ENCODE measurements at regions not wholly inside any gene's neighbourhood (a gene's known extent, or its start where the extent isn't known, plus 50 kb on each side); places are given as distances from the start of the nearest gene placed in this dataset.

DNA sequence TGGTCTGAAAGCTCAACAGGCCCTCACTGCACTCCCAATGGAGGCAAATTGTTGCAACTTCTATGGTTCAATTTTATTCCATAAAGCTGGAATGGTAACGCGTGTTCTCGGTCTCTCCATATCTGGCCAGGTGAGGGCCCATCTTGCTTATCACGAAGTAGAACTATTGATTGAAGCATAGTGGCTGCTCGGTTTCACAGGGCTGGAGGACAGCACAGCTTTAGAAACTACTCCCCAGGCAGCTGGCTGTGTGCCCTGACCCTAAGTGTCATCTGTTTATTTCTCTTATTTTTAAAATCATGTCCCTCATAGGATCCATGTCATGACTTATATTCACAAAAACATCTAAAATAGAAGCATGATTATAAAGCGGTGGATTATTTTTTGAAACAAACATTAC lies 223.4 kb downstream of the NPR3 start:
- Histone ChIP-seq H3K27ac (no peak overlapping the region), H3K27me3 (no peaks in the 10 kb centered on the region), H3K4me1 (peaks cover 0 to 17% (median 2%) of the 10 kb centered on the region in 4 donors), H3K4me3 (no peak overlapping the region), H3K9me3 (no peaks in the 10 kb centered on the region), H3K36me3 (no peaks in the 10 kb centered on the region)
- intact Hi-C loops (cut with DNase I; ENCODE audit: low total_unique reads): no loop called here
- no peak for DNase-seq
- TF ChIP-seq, protein P1, sequence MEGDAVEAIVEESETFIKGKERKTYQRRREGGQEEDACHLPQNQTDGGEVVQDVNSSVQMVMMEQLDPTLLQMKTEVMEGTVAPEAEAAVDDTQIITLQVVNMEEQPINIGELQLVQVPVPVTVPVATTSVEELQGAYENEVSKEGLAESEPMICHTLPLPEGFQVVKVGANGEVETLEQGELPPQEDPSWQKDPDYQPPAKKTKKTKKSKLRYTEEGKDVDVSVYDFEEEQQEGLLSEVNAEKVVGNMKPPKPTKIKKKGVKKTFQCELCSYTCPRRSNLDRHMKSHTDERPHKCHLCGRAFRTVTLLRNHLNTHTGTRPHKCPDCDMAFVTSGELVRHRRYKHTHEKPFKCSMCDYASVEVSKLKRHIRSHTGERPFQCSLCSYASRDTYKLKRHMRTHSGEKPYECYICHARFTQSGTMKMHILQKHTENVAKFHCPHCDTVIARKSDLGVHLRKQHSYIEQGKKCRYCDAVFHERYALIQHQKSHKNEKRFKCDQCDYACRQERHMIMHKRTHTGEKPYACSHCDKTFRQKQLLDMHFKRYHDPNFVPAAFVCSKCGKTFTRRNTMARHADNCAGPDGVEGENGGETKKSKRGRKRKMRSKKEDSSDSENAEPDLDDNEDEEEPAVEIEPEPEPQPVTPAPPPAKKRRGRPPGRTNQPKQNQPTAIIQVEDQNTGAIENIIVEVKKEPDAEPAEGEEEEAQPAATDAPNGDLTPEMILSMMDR (IDR thresholded peaks at IDR 0.05): no peak

DNA sequence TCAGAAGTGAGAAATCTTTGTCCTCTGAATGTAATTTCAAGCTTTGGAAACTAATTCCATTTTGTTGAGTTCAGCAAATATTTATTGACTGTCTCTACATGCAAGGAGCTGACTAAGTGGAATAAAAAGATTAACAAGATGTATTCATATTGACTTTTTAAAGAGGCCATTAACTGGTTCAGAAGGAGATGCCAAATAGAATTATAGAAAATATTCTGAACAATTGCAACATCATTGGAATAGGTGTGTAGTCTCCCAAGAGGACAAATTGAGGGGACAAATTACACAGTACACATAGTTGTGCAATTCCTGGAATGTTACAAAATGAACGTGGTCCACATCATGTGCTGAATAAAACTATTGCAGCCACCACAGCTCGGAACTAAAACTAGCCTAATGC lies 224.2 kb downstream of the NPR3 start:
- Histone ChIP-seq H3K4me3 (no peak overlapping the region), H3K27ac (no peak overlapping the region), H3K36me3 (no peaks in the 10 kb centered on the region), H3K27me3 (no peaks in the 10 kb centered on the region), H3K9me3 (no peaks in the 10 kb centered on the region), H3K4me1 (peaks cover 0 to 17% (median 2%) of the 10 kb centered on the region in 4 donors)
- TF ChIP-seq, protein P1 (IDR thresholded peaks at IDR 0.05): no peak
- intact Hi-C loops (cut with DNase I; ENCODE audit: low total_unique reads): no loop called here
- DNase-seq: no peak

DNA sequence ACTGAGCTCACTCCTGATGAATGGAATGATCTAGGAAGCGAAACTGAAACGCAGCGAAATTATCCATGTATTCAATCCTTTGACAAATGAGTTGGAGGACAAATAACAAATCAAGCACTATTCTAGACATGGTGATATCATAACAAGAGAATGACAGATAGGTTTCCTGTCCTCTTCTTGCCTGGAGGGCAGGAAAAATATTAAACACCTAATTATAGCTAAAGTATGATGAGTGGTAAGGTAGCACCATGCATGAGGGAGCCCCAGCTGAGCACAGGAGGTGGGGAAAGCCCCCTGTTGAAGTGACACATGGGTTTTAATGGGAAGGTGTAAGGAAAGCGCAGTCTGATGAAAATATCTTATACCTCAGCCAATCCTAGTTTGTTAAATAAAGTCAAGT lies 225.2 kb downstream of the NPR3 start:
- TF ChIP-seq, protein P1 (IDR thresholded peaks at IDR 0.05): no peak
- Histone ChIP-seq H3K9me3 (no peaks in the 10 kb centered on the region), H3K27ac (no peak overlapping the region), H3K4me1 (peaks cover 0 to 17% (median 2%) of the 10 kb centered on the region in 4 donors), H3K27me3 (no peaks in the 10 kb centered on the region), H3K36me3 (no peaks in the 10 kb centered on the region), H3K4me3 (no peak overlapping the region)
- intact Hi-C loops (cut with DNase I; ENCODE audit: low total_unique reads): no loop called here
- no peak for DNase-seq

DNA sequence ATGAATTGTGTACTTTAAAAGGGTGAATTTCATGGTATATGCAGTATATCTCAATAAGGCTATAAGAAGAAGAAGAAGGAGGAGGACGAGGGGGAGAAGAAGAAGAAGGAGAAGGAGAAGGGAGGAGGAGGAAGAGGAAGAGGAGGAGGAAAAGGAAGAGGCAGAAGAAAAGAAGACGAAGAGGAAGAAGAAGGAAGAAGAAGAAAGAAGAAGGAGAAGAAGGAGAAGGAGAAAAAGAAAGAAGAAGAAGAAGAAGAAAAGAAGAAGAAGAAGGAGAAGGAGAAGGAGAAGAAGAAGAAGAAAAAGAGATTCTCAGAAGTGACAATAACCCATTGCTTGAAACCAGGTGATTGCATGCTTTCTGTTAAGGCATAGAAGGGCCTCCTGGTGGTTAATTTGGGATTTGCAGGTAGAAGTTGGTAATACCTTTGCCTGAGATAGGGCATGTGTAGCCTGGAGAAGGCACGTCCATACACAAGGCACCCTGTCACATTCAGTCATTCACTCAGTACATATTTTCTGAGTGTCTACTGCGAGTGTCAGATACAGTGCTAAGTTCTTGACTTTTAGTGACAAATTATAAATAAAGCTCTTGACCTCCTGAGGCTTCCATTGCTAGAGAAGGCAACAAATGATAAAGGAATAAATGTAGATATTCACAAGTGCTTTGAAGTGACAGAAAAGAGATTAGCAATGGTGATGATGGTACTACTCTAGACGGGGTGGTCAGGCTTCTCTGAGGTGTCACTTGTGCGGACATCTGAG lies 231.3 kb downstream of the NPR3 start:
- TF ChIP-seq, protein P1 (IDR thresholded peaks at IDR 0.05): no peak
- no peaks in the 10 kb centered on the region for H3K9me3 ChIP-seq
- intact Hi-C loops (cut with DNase I; ENCODE audit: low total_unique reads): no loop called here
- no peaks in the 10 kb centered on the region for H3K4me1 ChIP-seq
- no peaks in the 10 kb centered on the region for H3K36me3 ChIP-seq
- no peak for DNase-seq
- no peak overlapping the region for H3K4me3 ChIP-seq
- H3K27ac ChIP-seq: no peak overlapping the region
- no peaks in the 10 kb centered on the region for H3K27me3 ChIP-seq

DNA sequence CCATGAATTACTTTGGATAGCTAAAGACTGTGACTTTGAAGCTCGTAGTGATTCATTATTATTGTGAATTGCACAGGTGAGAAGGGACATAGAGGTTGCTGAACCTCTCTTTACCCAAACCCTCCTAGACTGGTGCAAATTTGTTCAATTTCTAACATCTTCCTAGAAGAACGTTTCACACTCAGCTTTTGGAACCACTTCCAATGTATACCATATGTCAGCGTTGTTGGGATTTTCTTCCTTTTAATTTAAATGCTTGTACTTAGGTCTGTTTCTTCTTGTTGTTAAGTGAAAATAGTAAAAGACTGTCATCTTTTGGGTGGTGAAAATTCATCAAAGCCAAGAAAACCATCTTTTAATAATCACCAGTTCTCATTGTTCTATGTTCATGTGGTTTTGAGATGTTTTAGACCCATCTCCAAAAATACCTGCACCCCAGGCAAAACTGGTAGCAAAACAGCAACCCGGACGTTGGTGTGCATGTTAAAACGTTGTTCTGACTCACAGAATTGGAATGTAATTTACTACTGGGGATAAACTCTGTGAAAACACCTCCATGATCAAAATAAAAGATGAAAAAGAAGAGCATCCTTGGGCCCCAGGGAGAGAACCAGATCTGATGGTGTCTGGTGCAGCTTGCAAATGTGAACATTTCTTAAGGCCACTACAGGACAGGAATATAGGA lies 238.3 kb downstream of the NPR3 start:
- H3K4me1 ChIP-seq: no peaks in the 10 kb centered on the region
- no peaks in the 10 kb centered on the region for H3K36me3 ChIP-seq
- DNase-seq: no peak
- H3K9me3 ChIP-seq: no peaks in the 10 kb centered on the region
- H3K4me3 ChIP-seq: no peak overlapping the region
- no peak overlapping the region for H3K27ac ChIP-seq
- intact Hi-C loops (cut with DNase I; ENCODE audit: low total_unique reads): no loop called here
- H3K27me3 ChIP-seq: no peaks in the 10 kb centered on the region
- TF ChIP-seq, protein P1 (IDR thresholded peaks at IDR 0.05): no peak
